GM23338 (cell line): ENCODE measurements at regions not wholly inside any gene's neighbourhood (a gene's known extent, or its start where the extent isn't known, plus 50 kb on each side); places are given as distances from the start of the nearest gene placed in this dataset.

Experiments used
- ATAC-seq: fragments of 200-7000 bp; cut with Tn5 transposase; 3 replicates; pipeline ENCODE4 v1.9.1; 2020
- DNase-seq: peaks from one replicate; pipeline ENCODE4 v3.0.0-alpha.2; 2015; ENCODE audit warnings: low spot score
- H2AFZ ChIP-seq: fragments of 200-600 bp; sonication (generic); 2 replicates; pipeline ENCODE4 v1.8.0; 2016; ENCODE audit warnings: antibody characterized with exemption, mild to moderate bottlenecking, moderate library complexity
- H3F3A ChIP-seq: fragments of 200-600 bp; sonication (generic); replicated peaks from 2 replicates; pipeline ENCODE4 v1.8.0; 2017; ENCODE audit warnings: antibody characterized with exemption, mixed run types, low read depth
- H3K27ac ChIP-seq: fragments of 200-600 bp; sonication (generic); 2 replicates; pipeline ENCODE4 v1.6.1; 2016; ENCODE audit warnings: low read depth
- H3K27me3 ChIP-seq: fragments of 200-600 bp; sonication (generic); 2 replicates; pipeline ENCODE4 v1.8.0; 2016; ENCODE audit warnings: mild to moderate bottlenecking, mixed run types, moderate library complexity; ENCODE audit not compliant: insufficient read depth
- H3K36me3 ChIP-seq: fragments of 200-600 bp; sonication (generic); 2 replicates; pipeline ENCODE4 v1.8.0; 2016; ENCODE audit warnings: mild to moderate bottlenecking; ENCODE audit not compliant: insufficient read depth
- H3K4me1 ChIP-seq: fragments of 200-600 bp; sonication (generic); 2 replicates; pipeline ENCODE4 v1.8.0; 2016; ENCODE audit warnings: mild to moderate bottlenecking, moderate library complexity; ENCODE audit not compliant: insufficient read depth
- H3K4me2 ChIP-seq: fragments of 200-600 bp; sonication (generic); 2 replicates; pipeline ENCODE4 v1.7.1; 2017; ENCODE audit warnings: mixed run types
- H3K4me3 ChIP-seq: fragments of 200-600 bp; sonication (generic); 2 replicates; pipeline ENCODE4 v1.6.1; 2016; ENCODE audit warnings: mixed run types
- H3K79me2 ChIP-seq: fragments of 200-600 bp; sonication (generic); replicated peaks from 2 replicates; pipeline ENCODE4 v1.8.0; 2017; ENCODE audit warnings: mild to moderate bottlenecking; ENCODE audit not compliant: insufficient read depth
- H3K9me2 ChIP-seq: fragments of 200-600 bp; sonication (generic); 2 replicates; pipeline ENCODE4 v1.8.0; 2017; ENCODE audit not compliant: insufficient read depth
- H4K20me1 ChIP-seq: fragments of 200-600 bp; sonication (generic); replicated peaks from 2 replicates; pipeline ENCODE4 v1.8.0; 2017; ENCODE audit warnings: mild to moderate bottlenecking; ENCODE audit not compliant: insufficient read depth
- H3K27ac Mint-ChIP-seq: 2 replicates; pipeline ENCODE4 v1.8.0; 2020; ENCODE audit warnings: inconsistent platforms, mild to moderate bottlenecking, moderate library complexity, mixed read lengths
- H3K27me3 Mint-ChIP-seq: 3 replicates; pipeline ENCODE4 v1.8.0; 2022; ENCODE audit warnings: low read depth, mild to moderate bottlenecking, moderate library complexity, mixed read lengths, inconsistent platforms; ENCODE audit not compliant: insufficient read depth, poor library complexity
- H3K36me3 Mint-ChIP-seq: 3 replicates; pipeline ENCODE4 v1.8.0; 2021; ENCODE audit warnings: low read depth, mild to moderate bottlenecking, inconsistent platforms, moderate library complexity, mixed read lengths
- H3K4me1 Mint-ChIP-seq: 3 replicates; pipeline ENCODE4 v1.8.0; 2020; ENCODE audit warnings: mild to moderate bottlenecking, inconsistent platforms, mixed read lengths
- H3K4me3 Mint-ChIP-seq: 3 replicates; pipeline ENCODE4 v1.8.0; 2021; ENCODE audit warnings: moderate library complexity, mild to moderate bottlenecking, inconsistent platforms, mixed read lengths
- H3K9me3 Mint-ChIP-seq: 3 replicates; pipeline ENCODE4 v1.8.0; 2020; ENCODE audit warnings: moderate library complexity, mild to moderate bottlenecking, inconsistent platforms, mixed read lengths
- CREB1 ChIP-seq: fragments of 250-450 bp; sonication (Bioruptor Pico); IDR thresholded peaks from 2 replicates; pipeline ENCODE4 v1.5.0; 2020; ENCODE audit warnings: low read depth, mild to moderate bottlenecking, moderate library complexity
- CTCF ChIP-seq, 2 experiments: fragments of 200-600 bp in 1 of 2; sonication (generic) in 1 of 2; conservative IDR thresholded peaks; 2 replicates each; pipeline versions ENCODE4 v1.5.1 to v1.6.1; 2016 to 2017; ENCODE audit warnings: antibody characterized with exemption in 2 of 2, low read depth in 2 of 2, mild to moderate bottlenecking in 2 of 2, moderate library complexity in 1 of 2
- ETS1 ChIP-seq: IDR thresholded peaks from 2 replicates; pipeline ENCODE4 v1.6.1; 2016; ENCODE audit warnings: antibody characterized with exemption
- EZH2phosphoT487 ChIP-seq: fragments of 200-600 bp; sonication (generic); IDR thresholded peaks from one replicate; pipeline ENCODE4 v1.8.1; 2018; ENCODE audit warnings: antibody characterized with exemption; ENCODE audit not compliant: unreplicated experiment
- JUNB ChIP-seq: IDR thresholded peaks from one replicate; pipeline ENCODE4 v1.6.1; 2016; ENCODE audit warnings: antibody characterized with exemption; ENCODE audit not compliant: unreplicated experiment
- NANOG ChIP-seq: IDR thresholded peaks from 2 replicates; pipeline ENCODE4 v1.6.1; 2016; ENCODE audit warnings: antibody characterized with exemption, borderline replicate concordance
- POLR2AphosphoS5 ChIP-seq: IDR thresholded peaks from 2 replicates; pipeline ENCODE4 v1.6.1; 2016; ENCODE audit warnings: antibody characterized with exemption, low read depth
- REST ChIP-seq: IDR thresholded peaks from one replicate; pipeline ENCODE4 v1.6.1; 2018; ENCODE audit warnings: antibody characterized with exemption; ENCODE audit not compliant: unreplicated experiment
- STAT1 ChIP-seq: IDR thresholded peaks from one replicate; pipeline ENCODE4 v1.6.1; 2016; ENCODE audit warnings: antibody characterized with exemption; ENCODE audit not compliant: unreplicated experiment
- ZNF114 ChIP-seq: fragments of 250-450 bp; sonication (Bioruptor Pico); IDR thresholded peaks from 2 replicates; pipeline ENCODE4 v1.5.0; 2020; ENCODE audit warnings: mild to moderate bottlenecking, moderate library complexity
- ZNF331 ChIP-seq: fragments of 250-450 bp; sonication (Bioruptor Pico); IDR thresholded peaks from 2 replicates; pipeline ENCODE4 v1.5.0; 2020; ENCODE audit warnings: low read depth, mild to moderate bottlenecking, moderate library complexity

GRCh38 chr12:97342130-97342529 is 120.5 kb upstream of the RMST start:
- Mint-ChIP-seq H3K36me3 (no peaks in the 10 kb centered on the region), H3K4me1 (peaks cover 4% of the 10 kb centered on the region; the same call in 2 of the 3 replicates), H3K4me3 (no peak overlapping the region), H3K27ac (no peak overlapping the region), H3K27me3 (no peaks in the 10 kb centered on the region), H3K9me3 (no peaks in the 10 kb centered on the region)
- H4K20me1 ChIP-seq, result no peaks in the 10 kb centered on the region
- no peaks in the 10 kb centered on the region for H3K36me3 ChIP-seq
- peaks cover 9% of the 10 kb centered on the region; the same call in 1 of the 2 replicates for H3K9me2 ChIP-seq
- H3K4me2 ChIP-seq, result no peak overlapping the region
- no peaks in the 10 kb centered on the region for H3K27me3 ChIP-seq
- H2AFZ ChIP-seq, result peak overlapping the region; percentile 48; the same call in 1 of the 2 replicates
- H3K27ac ChIP-seq, result no peak overlapping the region
- H3F3A ChIP-seq, result no peaks in the 10 kb centered on the region
- DNase-seq (no peak), ATAC-seq (no peak)
- H3K79me2 ChIP-seq, result no peaks in the 10 kb centered on the region
- no peaks in the 10 kb centered on the region for H3K4me1 ChIP-seq
- TF ChIP-seq STAT1 (no peak), NANOG (no peak), ZNF114 (no peak), REST (no peak), ETS1 (no peak), POLR2AphosphoS5 (no peak), ZNF331 (no peak)
- no peak overlapping the region for H3K4me3 ChIP-seq

- no peak for ATAC-seq
- H3F3A ChIP-seq, result no peaks in the 10 kb centered on the region
- no peak for TF ChIP-seq REST
- TF ChIP-seq JUNB, result no peak
- no peak for TF ChIP-seq POLR2AphosphoS5
- TF ChIP-seq ZNF331, result no peak
- TF ChIP-seq NANOG, result no peak
- TF ChIP-seq EZH2phosphoT487, result no peak
- no peak for TF ChIP-seq CTCF (conservative IDR thresholded peaks at IDR 0.05; ENCODE audit: low read depth in 2 of 2)
- TF ChIP-seq ZNF114, result no peak
- no peak for TF ChIP-seq STAT1
- TF ChIP-seq CREB1, result no peak
Observed at GRCh38 chr12:97347956-97348355, 114.6 kb upstream of the RMST start.

More at GRCh38 chr12:97347956-97348355, 114.6 kb upstream of the RMST start:
- peaks cover 6% of the 10 kb centered on the region; the same call in 1 of the 3 replicates for H3K9me3 Mint-ChIP-seq
- DNase-seq, result no peak
- Histone ChIP-seq H3K36me3 (no peaks in the 10 kb centered on the region), H4K20me1 (no peaks in the 10 kb centered on the region), H3K79me2 (no peaks in the 10 kb centered on the region), H3K4me1 (no peaks in the 10 kb centered on the region), H3K27me3 (no peaks in the 10 kb centered on the region), H3K4me3 (no peak overlapping the region), H3K9me2 (no peaks in the 10 kb centered on the region), H2AFZ (no peak overlapping the region), H3K27ac (no peak overlapping the region), H3K4me2 (no peak overlapping the region)
- H3K27ac Mint-ChIP-seq, result no peak overlapping the region
- H3K27me3 Mint-ChIP-seq, result no peaks in the 10 kb centered on the region
- no peak overlapping the region for H3K4me3 Mint-ChIP-seq
- H3K4me1 Mint-ChIP-seq, result no peaks in the 10 kb centered on the region
- H3K36me3 Mint-ChIP-seq, result no peaks in the 10 kb centered on the region; the same call in 2 of the 3 replicates
